NCI-H748 treated with DMSO at 0.1 percent for 48 hours (cell line): ENCODE measurements at regions not wholly inside any gene's neighbourhood (a gene's known extent, or its start where the extent isn't known, plus 50 kb on each side); places are given as distances from the start of the nearest gene placed in this dataset.
"Not testable (repeated sequence)": the region's sequence is repeated elsewhere in the genome, so short reads cannot be mapped to it uniquely, and the experiment has no call there.

Experiments used
- DNase-seq: peaks from one replicate; lab custom pipeline; 2025; lab: John Stamatoyannopoulos, UW

DNA sequence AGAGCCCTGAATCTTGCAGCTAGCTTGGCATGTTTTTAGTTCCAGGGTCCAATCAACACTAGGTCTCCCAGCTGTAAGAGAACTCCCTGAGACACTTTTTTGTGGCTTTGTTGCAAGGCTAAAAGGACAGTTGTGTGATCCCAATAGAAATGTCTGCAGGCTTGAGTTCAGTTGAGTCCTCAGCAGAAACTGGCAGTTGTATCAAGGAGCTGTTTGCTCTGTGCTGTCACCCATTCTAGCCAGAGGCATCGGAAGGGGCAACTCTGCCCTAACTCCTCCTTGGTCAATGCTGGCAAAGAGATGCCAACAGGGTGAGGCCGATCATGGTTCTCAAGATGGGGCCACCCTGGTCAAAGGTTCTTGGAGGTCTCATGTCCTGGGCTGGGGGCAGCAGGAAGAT, 224.1 kb downstream of the BUB3 start:
- DNase-seq: no peak

DNA sequence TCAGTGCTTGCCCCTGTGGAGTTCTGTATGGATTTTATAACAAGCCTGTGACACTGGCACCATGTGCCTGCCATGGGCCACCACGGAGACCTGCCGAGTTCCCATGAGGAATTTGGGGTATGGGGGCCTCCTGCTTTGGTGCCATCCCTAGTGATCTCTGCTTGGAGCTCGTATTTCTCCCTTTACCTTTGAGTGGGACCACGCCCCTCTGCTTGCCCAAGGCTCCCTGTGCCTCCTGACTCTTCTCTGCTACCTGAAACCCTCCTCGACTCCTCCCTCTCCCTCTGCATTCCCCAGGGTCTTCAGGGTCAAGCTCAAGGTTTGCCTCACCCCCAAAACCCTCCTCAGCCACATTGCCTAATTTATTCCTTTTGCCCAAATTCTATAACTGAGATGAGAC, 225.0 kb downstream of the BUB3 start:
- no peak for DNase-seq

DNA sequence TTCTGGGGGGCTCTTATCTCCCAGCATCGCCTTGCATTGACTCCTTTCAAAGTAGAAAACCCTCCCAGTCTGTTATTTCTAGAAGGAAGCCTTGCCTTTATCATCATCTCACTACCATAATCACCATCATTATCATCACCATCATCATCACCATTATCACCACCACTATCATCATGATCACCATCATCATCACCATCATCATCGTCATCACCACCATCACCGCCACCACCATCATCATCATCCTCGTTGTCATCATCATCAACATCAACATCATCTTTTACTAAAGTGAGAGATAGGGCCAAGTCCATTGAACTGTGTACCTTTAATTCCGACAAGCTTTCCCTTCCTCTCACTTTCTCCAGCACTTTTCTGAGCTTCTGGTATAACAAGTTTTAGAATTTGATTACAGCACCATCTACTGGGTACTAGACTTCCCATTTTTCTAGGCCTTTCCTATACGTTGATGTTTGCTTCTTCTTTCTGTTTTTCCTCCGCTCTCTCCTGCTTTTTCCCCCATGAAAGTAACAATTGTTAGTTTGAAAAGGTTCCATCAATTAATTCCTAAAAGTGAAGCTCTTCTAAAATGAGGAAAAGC, 226.4 kb downstream of the BUB3 start:
- peak; percentile 17 for DNase-seq

DNA sequence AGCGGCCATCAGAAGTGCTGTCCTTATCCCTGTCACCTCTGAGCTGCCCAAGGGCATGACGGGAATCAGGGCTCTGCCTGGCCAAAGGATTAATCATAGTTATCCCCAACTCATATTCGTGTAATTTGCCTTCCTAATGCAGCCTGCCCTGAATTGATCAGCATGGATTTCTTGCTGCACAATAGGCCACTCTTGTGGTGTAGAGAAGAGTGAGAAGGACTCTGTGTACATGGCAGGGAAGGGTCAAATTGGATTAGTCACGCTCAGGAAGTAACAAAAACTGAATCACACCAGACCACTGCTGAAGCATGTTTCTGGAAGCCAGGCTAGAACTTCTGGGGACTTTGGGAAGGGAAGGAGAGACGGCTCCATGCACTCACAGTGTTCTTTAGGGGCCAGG, 227.0 kb downstream of the BUB3 start:
- no peak for DNase-seq

DNA sequence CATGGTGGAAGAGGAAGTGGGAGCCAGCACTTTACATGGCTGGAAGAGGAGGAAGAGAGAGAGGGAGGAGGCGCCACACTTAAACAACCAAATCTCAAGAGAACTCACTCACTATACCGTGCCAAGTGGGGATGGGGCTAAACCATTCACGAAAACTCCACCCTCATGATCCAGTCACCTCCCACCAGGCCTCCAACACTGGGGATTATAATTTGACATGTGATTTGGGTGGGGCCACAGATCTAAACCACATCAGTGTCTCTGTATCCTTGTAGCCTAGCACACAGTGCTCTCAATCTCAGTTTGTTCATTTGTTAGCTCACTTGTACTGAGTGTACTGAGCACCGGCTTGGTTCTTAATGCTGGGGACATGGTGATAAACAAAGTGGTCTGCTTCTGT, 228.3 kb downstream of the BUB3 start:
- DNase-seq: no peak

DNA sequence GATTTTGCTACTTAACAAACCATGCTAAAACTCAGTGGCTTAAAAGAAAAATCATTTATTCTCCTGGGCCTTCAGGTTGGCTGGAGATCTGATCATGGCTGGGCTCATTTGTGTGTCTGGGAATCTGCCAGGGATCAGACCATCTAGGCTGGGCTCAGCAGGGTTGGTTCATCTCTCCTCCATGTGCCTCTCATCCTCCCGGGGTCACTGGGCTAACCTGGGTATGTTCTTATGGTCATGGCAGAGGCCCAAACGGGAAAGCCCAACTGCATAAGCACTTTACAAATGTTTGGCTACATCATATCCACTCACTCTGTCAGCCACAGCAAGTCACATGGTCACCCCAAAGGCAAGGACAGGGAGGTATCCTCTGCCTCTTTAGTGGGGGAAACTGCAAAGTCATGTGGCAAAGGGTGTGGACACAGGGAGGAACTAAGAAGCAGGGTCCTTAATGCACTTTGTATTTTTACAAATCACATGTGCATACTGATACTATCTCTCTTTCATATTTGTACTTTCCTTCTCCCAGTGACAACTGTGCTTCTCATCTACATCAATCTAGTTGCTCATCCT, 231.4 kb downstream of the BUB3 start:
- DNase-seq: no peak

DNA sequence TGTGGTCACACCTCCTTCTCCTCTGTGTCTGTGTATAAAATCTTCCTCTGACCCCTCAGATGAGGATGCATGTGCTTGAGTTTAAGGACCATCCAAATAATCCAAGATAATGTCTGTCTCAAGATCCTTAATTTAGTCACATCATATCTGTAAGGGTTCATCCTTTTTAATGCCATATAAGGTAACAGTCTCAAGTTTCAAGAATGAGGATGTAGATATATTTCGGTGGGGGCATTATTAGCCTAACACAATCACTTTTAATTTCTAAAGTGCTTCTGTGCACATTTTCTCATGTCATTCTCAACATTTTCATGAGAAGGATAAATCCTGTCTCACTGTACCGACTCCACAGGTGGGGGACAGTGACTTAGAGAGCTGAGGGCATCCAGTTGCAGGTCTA, 235.3 kb downstream of the BUB3 start:
- DNase-seq: no peak

DNA sequence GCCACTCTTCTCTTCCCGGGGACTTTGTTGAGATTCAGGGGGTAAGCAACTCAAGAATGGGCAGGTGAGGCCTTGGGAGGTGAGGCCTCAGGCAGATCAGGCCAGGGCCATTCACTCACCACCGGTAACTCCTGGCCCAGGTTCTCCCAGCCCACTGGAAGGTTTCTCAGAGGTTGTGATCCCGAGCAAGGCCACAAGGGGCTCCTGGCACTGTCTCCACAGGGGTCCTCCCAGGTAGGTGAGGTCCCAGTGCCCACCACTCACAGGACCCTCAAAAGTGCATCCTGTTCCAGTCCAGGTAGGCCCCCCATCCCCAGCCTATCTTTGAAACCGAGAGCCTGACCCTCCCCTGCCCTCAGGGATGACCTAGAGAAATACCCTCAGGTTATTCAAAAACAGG, 236.1 kb downstream of the BUB3 start:
- no peak for DNase-seq

DNA sequence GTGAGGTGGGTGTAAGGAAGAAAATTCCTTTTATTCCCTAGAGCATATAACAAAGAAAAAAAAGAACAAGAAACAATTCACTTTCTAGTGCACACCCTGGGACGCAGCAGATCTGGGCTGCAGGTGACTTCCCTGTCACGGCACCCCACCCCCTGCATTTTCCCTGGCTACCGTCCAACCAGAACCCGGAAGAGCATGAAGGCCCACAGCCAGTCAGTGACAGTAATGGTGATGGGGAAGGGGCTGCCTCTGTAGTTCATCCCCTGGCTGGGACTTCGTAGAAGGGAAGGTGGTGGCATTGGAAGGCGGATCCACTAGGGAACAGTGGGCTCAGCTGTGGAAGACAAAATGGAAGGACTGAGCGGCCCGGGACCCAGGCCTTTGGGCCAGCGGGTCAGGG, 236.7 kb downstream of the BUB3 start:
- no peak for DNase-seq

DNA sequence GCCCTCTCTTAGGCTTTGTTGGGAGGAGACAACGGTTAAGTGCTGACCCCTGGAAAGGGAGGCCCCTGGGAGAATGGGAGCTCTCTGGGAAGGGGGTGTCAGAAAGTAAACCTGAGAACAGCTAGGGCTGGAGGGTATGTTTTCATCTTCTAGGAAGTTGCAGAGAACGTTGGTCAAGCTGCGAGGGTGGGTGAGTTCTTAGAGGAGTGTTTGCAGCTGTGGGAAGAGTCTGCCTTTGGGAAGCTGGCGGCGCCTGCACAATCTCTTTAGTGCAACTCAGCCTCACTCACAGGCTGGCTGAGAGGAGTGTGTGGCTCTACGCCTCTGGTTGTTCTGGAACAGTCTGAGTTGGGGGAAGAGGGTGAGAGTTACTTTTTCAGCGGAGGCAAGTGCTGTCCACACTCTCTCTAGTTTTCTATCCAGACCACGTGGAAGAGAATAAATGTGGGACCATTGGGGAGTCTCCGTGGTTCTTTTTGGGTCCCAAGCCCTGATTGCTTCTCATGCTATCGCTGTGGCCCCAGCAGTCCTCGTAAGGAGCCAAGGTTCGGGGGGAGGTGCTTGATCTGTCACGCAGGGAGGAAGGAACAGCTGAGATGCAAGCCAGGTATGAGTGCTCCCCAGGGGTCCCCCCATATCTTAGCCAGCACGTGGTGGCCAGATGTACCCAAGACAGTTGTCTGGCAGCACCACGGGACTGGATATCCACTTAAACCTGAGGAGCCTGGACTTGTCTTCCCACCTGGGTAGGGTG, 237.2 kb downstream of the BUB3 start:
- no peak for DNase-seq

DNA sequence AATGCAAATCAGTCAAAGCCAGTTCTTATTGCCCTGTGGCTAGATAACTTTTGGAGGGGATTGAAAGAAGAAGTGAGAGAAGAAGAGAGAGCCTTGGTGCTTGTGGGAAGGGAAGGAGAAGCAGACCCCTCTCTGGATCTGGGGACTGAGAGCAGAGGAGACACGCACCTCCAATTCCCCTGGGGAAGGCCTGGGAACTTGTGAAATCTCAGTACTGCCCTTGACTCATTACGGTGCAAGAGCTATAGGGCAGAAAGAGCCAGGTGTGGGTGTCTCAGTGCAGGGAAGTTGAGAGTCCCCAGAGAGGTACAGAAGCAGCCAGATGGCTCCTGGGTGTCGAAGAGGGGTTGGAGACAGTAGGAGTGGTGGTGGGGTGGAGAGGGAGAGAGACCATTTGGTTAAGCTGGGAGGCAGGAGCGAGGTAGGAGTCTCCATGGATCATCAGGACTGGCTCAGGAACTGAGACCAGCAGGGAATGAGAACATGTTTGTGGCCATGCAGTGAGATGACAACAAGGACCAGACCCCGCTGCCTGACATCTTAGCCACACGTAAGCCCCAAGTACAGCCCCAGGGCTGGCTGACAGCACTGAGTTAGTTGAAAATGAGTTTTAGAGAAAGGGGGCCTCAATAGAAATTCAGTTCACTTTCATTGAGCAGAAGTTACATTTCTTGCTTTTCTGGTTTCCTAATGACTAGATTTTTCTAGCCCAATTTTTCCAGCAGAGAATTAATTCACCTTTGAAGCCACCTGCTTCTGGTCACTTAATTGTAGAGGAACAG, 238.2 kb downstream of the BUB3 start:
- no peak for DNase-seq

DNA sequence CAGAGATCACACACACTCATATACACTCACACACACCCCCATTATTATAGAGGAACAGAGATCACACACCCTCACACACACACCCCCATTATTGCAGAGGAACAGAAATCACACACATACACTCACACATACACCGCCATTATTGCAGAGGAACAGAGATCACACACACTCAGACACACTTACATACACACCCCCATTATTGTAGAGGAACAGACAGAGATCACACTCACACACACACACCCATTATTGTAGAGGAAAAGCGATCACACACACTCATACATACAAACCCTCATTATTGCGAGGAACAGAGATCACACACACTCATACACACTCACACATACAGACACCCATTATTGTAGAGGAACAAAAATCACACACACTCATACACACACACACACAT, 239.0 kb downstream of the BUB3 start:
- no peak for DNase-seq

DNA sequence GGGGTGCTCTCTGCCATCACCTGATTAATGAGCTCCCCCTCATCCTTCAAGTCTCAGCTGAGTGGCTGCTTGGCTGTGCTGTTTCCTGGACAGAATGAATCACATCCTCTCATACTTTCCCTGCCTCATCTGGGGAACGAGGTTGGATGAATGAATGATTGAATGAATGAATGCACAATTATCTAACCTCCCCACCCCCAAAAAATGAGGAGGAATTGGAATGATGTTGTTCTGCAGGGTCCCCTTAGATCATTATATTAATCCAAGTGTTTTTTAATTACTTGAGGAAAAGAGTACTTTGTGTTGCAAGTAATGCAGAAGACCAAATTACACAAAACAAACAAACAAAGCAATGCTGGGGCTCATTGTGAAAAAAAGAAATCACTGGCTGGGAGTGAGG, 240.2 kb downstream of the BUB3 start:
- DNase-seq: no peak

DNA sequence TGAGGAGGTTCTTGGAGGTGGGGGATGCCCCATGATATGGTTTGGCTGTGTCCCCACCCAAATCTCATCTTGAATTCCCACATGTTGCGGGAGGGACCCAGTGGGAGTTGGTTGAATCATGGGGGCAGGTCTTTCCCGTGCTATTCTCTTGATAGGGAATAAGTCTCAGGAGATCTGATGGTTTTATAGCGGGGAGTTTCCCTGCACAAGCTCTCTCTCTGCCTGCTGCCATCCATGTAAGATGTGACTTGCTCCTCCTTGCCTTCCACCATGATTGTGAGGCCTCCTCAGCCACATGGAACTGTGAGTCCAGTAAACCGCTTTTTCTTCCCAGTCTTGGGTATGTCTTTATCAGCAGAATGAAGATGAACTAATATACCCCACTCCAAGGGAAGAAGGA, 241.0 kb downstream of the BUB3 start:
- DNase-seq: not testable (repeated sequence)

DNA sequence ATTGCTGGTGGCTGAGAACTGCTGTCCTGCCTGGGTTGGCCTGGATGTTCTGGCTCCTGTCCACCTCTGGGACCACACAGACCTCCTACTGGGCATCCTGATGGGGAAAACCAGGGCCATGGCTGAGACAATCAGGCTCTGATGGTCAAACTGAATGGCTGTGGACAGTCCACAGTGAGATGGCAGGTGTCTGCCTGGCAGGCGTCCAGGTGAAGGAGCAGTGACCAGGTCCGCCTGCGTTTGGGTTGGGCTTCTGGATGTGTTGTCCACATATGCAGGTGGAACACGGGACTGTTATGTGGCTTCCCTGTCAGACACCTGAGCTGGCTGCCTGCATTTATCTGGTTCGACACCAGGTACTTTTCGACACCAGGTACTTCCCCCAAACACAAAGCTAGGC, 241.7 kb downstream of the BUB3 start:
- no peak for DNase-seq

DNA sequence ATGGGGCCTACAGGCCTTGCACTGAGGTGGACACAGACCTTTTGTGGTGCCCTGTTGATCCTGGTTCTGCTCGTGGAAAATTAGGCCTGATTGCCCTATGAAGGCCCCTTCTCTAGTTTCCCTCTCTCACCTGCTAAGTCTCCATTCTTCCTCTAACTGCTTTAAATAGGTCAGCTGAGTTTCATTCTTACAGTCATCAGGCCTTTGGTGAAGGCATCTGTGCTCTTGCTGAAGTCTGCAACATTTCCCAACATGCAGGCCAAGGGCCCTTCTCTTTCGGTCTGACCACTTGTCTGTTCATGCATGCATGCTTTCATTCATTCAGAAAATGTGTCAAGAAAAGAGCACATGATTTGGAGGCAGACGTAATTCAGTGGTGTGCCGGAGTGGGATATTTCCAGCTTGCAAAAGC, 244.0 kb downstream of the BUB3 start:
- DNase-seq: no peak

DNA sequence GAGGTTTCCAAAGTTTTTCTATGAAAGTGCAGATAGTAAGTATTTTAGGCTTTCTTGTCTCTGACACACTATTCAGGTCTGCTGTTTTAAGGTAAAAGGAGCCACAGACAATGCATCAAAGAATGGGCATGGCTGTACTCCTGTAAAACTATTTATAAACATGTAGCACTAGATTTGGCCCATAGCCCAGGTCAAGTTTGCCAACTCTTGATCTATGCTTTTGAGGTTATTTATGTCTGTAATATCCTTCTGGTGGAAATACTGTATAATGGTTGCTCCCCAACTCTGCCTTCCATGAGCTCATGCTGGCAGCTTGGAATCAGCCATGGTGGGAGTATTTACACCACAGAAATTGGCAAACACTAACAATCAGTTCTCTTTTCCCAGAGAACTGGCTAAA, 244.6 kb downstream of the BUB3 start:
- DNase-seq: no peak

DNA sequence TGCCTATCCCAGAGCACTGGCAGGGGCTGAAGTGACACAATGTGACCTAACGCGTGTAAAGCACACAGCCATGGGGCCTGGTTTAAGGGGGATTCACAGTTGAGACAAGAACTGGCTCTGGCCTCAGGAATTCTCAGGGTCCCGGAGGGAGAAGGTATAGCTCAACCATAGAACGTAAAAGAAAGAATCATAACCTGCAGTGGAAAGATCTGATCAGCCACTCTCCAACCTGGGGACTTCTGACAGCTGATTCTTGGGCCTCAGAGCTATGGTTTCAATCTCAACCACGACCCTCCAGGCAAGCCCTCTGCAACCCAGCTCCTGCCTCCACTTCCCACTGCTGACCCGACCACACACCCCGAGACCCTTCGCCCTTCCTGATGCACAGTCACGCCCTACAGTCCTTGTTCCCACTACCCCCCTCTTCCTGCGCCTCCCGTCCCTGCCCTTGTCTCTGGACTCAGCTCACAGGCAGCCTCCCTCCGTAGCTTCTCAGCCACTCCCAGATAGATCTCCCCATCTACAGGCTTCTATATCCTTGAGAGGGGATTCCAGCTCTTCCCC, 245.2 kb downstream of the BUB3 start:
- no peak for DNase-seq

DNA sequence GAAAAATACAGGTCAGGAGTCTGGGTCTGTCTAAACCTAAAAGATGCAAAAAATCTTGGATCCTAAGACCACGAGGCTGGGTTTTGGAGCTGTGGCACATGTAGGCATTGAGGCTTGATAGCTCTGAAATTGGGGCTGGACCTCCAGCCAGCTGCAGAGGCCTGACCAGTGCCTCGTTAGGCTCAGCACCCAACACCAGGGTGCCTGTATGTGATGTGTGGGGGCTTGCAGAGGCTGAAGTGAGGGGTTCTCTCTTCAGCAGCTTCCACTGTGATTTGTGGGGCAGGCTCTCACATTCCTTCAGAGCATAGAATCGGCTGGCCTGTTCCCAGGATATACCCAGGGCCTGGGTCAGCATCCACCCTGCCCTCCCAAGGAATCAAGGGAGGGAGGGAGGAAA, 247.8 kb downstream of the BUB3 start:
- no peak for DNase-seq

DNA sequence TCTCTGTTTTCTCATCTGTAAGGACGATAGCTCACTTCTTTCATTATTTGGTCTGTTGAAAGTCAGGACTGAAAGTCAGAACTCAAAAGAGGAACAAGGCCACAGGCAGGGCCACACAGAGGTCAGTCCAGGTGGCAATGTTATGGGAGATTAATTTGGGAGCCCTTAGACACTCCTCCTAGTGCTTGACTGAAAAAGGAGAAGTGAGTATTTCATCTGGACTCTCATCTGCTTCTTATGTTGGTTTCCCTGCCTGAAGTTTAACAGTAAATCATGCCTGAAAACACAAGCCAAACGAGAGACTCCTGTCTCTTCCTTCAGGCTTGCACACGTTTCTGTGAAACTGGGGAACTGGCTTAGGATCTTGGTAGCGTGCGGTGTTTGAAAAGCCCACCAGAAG, 248.5 kb downstream of the BUB3 start:
- DNase-seq: no peak

DNA sequence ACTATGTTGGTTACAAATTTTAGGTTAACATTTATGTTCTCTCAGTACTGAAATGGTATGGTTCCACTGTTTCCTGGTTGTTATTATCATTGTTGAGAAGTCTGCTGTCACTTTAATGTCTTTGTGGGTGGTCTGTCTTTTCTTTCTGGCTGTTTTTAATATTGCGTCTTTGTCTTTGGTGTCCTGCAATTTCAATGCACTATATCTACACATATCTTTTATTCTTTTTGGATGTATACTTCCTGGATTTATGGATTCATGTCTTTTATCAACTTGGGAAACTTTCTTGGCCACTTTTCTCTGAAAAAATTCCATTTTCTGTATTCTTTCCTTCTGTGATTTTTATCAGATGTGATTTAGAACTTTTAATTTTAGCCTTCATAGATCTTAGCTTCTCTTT, 250.2 kb downstream of the BUB3 start:
- no peak for DNase-seq

DNA sequence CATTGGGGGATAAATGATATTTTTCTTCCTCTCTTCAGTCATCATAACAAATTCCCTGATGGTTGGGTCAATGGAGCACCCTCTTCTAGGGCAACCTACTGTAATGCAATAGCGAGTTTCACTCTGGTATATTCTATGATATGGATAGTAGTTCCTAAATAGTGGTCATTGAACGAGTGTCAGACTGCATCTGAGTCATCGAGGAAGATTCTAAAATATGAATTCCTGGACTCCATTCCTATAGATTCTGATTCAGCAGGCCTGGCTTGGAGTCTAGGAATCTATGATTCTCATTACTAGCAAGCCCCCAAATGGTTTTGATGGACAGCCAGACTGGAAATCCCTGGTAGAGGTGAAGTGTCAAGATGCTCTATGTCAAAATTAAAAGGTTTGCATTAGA, 254.5 kb downstream of the BUB3 start:
- DNase-seq: no peak

DNA sequence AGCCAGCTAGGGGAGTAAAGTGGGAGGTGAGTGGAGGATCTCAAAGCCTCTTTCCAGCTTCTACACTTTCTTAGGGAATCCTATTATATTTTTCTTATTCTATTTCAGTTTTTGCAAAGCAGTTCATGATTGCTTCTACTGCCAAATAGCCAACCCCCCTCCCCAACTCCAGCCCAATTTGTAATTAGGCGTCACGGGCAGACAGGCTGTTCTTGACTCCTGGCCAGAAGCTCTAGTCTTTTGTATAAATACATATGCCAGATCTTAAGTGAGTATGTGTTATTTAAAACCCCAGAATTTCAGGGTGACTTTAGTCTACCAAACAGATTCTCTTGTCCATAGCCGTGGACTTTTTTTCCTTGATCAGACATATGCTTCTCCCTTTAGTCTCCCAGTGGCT, 255.2 kb downstream of the BUB3 start:
- no peak for DNase-seq
